HCT116 (cell line): ENCODE measurements at regions not wholly inside any gene's neighbourhood (a gene's known extent, or its start where the extent isn't known, plus 50 kb on each side); places are given as distances from the start of the nearest gene placed in this dataset.

Experiments used
- ATAC-seq: fragments of 200-7000 bp; cut with Tn5 transposase; 2 replicates; pipeline ENCODE4 v1.9.1; 2020; ENCODE audit warnings: mild to moderate bottlenecking, moderate library complexity
- BruUV-seq: library from RNA; stranded (reverse); fragments of 400-500 nt; replicated peaks from 2 replicates; lab custom pipeline; 2021; lab: Mats Ljungman, UMichigan
- CTCF ChIA-PET: fragments of 300-600 bp; sonication (Branson Sonifier 250); formaldehyde crosslinking; loops from one replicate; lab custom pipeline; 2021; ENCODE audit warnings: antibody characterized with exemption; lab: Charles Lee
- POLR2A ChIA-PET: fragments of 300-600, 350-600 bp; sonication (Branson Sonifier 250); formaldehyde crosslinking; loops from one replicate; lab custom pipeline; 2021; ENCODE audit warnings: antibody characterized with exemption; lab: Charles Lee
- RAD21 ChIA-PET, 2 experiments: fragments of 300-600 bp; sonication (Branson Sonifier 250); formaldehyde crosslinking; loops; one replicate each; lab custom pipeline; 2023; ENCODE audit warnings: low total read pairs in 2 of 2; ENCODE audit not compliant: uncharacterized antibody in 2 of 2, unreplicated experiment in 2 of 2, low non-redundant PET in 1 of 2; lab: Charles Lee
- DNase-seq: peaks from one replicate; pipeline ENCODE4 v3.0.0-alpha.2; 2010; ENCODE audit warnings: low read depth, low spot score
- H2AFZ ChIP-seq: fragments of 200-600 bp; shearing (Covaris generic), sonication (generic); 2 replicates; pipeline ENCODE4 v1.6.1; 2017; ENCODE audit warnings: low read depth, mixed run types, mixed read lengths, antibody characterized with exemption, low read length; ENCODE audit not compliant: poor library complexity, severe bottlenecking
- H3K27ac ChIP-seq: 2 replicates; pipeline ENCODE4 v1.5.1; 2012; ENCODE audit warnings: low read depth, low read length
- H3K27me3 ChIP-seq: fragments of 200-600 bp; sonication (generic); 2 replicates; pipeline ENCODE4 v1.6.1; 2016; ENCODE audit warnings: mixed run types, low read length, mixed read lengths; ENCODE audit not compliant: insufficient read depth
- H3K36me3 ChIP-seq, 2 experiments: fragments of 200-500 bp in 1 of 2; fragments of 200-600 bp in 1 of 2; sonication (Bioruptor generic) in 1 of 2; sonication (generic) in 1 of 2; 2 replicates each; pipeline versions ENCODE4 v1.5.1 to v1.6.1; 2014 to 2016; ENCODE audit warnings: low read length in 2 of 2, inconsistent platforms in 1 of 2, mixed read lengths in 1 of 2, mixed run types in 1 of 2; ENCODE audit not compliant: insufficient read depth in 2 of 2, control insufficient read depth in 1 of 2
- H3K4me1 ChIP-seq, 2 experiments: fragments of 200-600 bp in 1 of 2; sonication (generic) in 1 of 2; 2 replicates each; pipeline versions ENCODE4 v1.5.1 to v1.6.1; 2012 to 2017; ENCODE audit warnings: low read length in 2 of 2, inconsistent platforms in 1 of 2, mild to moderate bottlenecking in 1 of 2, mixed read lengths in 1 of 2, mixed run types in 1 of 2, moderate library complexity in 1 of 2; ENCODE audit not compliant: insufficient read depth in 2 of 2, control insufficient read depth in 1 of 2
- H3K4me2 ChIP-seq: fragments of 200-600 bp; sonication (generic); 2 replicates; pipeline ENCODE4 v1.6.1; 2017; ENCODE audit warnings: mixed run types, low read length, mixed read lengths
- H3K4me3 ChIP-seq, 2 experiments: fragments of 200-600 bp in 1 of 2; sonication (generic) in 1 of 2; replicated peaks in 1 of 2; 2 replicates each; pipeline ENCODE4 v1.5.1; 2011 to 2016; ENCODE audit warnings: low read length in 2 of 2, control low read depth in 1 of 2, low read depth in 1 of 2, mild to moderate bottlenecking in 1 of 2, mixed read lengths in 1 of 2, mixed run types in 1 of 2
- H3K79me2 ChIP-seq: fragments of 200-600 bp; sonication (generic); 2 replicates; pipeline ENCODE4 v1.6.1; 2017; ENCODE audit warnings: mild to moderate bottlenecking, mixed run types, low read length, moderate library complexity, mixed read lengths; ENCODE audit not compliant: insufficient read depth
- H3K9ac ChIP-seq: fragments of 200-600 bp; sonication (generic); 2 replicates; pipeline ENCODE4 v1.6.1; 2016; ENCODE audit warnings: low read length, mixed read lengths
- H3K9me2 ChIP-seq: fragments of 200-600 bp; sonication (generic), shearing (Covaris generic); 2 replicates; pipeline ENCODE4 v1.6.1; 2017; ENCODE audit warnings: mixed run types, mild to moderate bottlenecking, moderate library complexity; ENCODE audit not compliant: insufficient read depth
- H3K9me3 ChIP-seq, 2 experiments: fragments of 200-500 bp in 1 of 2; fragments of 200-600 bp in 1 of 2; sonication (Bioruptor generic) in 1 of 2; sonication (generic) in 1 of 2; 2 replicates each; pipeline ENCODE4 v1.6.1; 2014 to 2017; ENCODE audit warnings: low read length in 2 of 2, mixed read lengths in 2 of 2, inconsistent platforms in 1 of 2, low read depth in 1 of 2, mild to moderate bottlenecking in 1 of 2, mixed run types in 1 of 2, moderate library complexity in 1 of 2; ENCODE audit not compliant: control insufficient read depth in 1 of 2, insufficient read depth in 1 of 2
- H4K20me1 ChIP-seq: fragments of 200-600 bp; sonication (generic), shearing (Covaris generic); 2 replicates; pipeline ENCODE4 v1.6.1; 2017; ENCODE audit warnings: mixed run types, mild to moderate bottlenecking, moderate library complexity; ENCODE audit not compliant: insufficient read depth
- ATF3 ChIP-seq: IDR thresholded peaks from 2 replicates; pipeline ENCODE4 v1.6.1; 2012
- CBX3 ChIP-seq: IDR thresholded peaks from 2 replicates; pipeline ENCODE4 v1.6.1; 2012; ENCODE audit warnings: low read depth
- CEBPB ChIP-seq: IDR thresholded peaks from 2 replicates; pipeline ENCODE4 v1.6.1; 2012; ENCODE audit warnings: low read depth
- EGR1 ChIP-seq: IDR thresholded peaks from 2 replicates; pipeline ENCODE4 v1.6.1; 2012; ENCODE audit warnings: low read depth
- ELF1 ChIP-seq: IDR thresholded peaks from 2 replicates; pipeline ENCODE4 v1.6.1; 2012; ENCODE audit warnings: low read depth, borderline replicate concordance
- EZH2 ChIP-seq: fragments of 200-600 bp; sonication (generic); IDR thresholded peaks from 2 replicates; pipeline ENCODE4 v1.6.1; 2017; ENCODE audit warnings: antibody characterized with exemption, mixed run types
- FOSL1 ChIP-seq: IDR thresholded peaks from 2 replicates; pipeline ENCODE4 v1.6.1; 2012; ENCODE audit warnings: low read depth
- POLR2A ChIP-seq: IDR thresholded peaks from 2 replicates; pipeline ENCODE4 v1.7.0; 2011; ENCODE audit warnings: borderline replicate concordance; ENCODE audit not compliant: insufficient read depth, insufficient read length; ENCODE audit errors: extremely low read depth
- RAD21 ChIP-seq: IDR thresholded peaks from 2 replicates; pipeline ENCODE4 v1.6.1; 2012; ENCODE audit warnings: low read depth, mild to moderate bottlenecking
- REST ChIP-seq: IDR thresholded peaks from 2 replicates; pipeline ENCODE4 v1.6.1; 2012; ENCODE audit warnings: low read depth
- SP1 ChIP-seq: IDR thresholded peaks from 2 replicates; pipeline ENCODE4 v1.6.1; 2012; ENCODE audit warnings: low read depth
- SRF ChIP-seq: IDR thresholded peaks from 2 replicates; pipeline ENCODE4 v1.6.1; 2012; ENCODE audit warnings: low read depth
- ZFX ChIP-seq: fragments of 450-650 bp; IDR thresholded peaks from 2 replicates; pipeline ENCODE4 v1.6.1; 2017
- ZNF274 ChIP-seq: fragments of 200-500 bp; sonication (Bioruptor generic); IDR thresholded peaks from 2 replicates; pipeline ENCODE4 v1.6.1; 2014; ENCODE audit warnings: mild to moderate bottlenecking, low read depth, low read length, inconsistent platforms
- intact Hi-C: fragments of 100-400 bp; cut with micrococcal nuclease; formaldehyde crosslinking; loops from 2 replicates; pipeline ENCODE4 v1.10.0; 2022

GRCh38 chr18:24877066-24877465 is 416.6 kb downstream of the HRH4 start (continued):
- TF ChIP-seq REST (no peak), CEBPB (no peak), EGR1 (no peak), ZNF274 (no peak), SP1 (no peak), CBX3 (no peak)
- TF ChIP-seq, all 23 proteins: peak for 0

- H3K4me1 ChIP-seq: no peaks in the 10 kb centered on the region
- H3K36me3 ChIP-seq: no peaks in the 10 kb centered on the region
- intact Hi-C loops: no loop called here
- TF ChIP-seq ZFX (no peak), REST (no peak), SRF (no peak), ELF1 (no peak), EZH2 (no peak), POLR2A (no peak), RAD21 (no peak), FOSL1 (no peak), CEBPB (no peak), ATF3 (no peak)
- TF ChIP-seq, all 23 proteins: peak for 0
- H3K9ac ChIP-seq: no peak overlapping the region
- H3K9me3 ChIP-seq: no peaks in the 10 kb centered on the region
- ChIA-PET RAD21 (no interaction called here), CTCF (no interaction called here), POLR2A (no interaction called here)
- H3K9me2 ChIP-seq: no peaks in the 10 kb centered on the region
- no peak for DNase-seq
- no peak overlapping the region for H3K27ac ChIP-seq
- H3K27me3 ChIP-seq: no peaks in the 10 kb centered on the region
- no peak overlapping the region for H3K4me3 ChIP-seq
- no peak overlapping the region for H2AFZ ChIP-seq
- H3K4me2 ChIP-seq: no peak overlapping the region
- H4K20me1 ChIP-seq: no peaks in the 10 kb centered on the region
- no TSS peak for BruUV-seq
- no peaks in the 10 kb centered on the region for H3K79me2 ChIP-seq
- no peak for ATAC-seq
Observed at GRCh38 chr18:24877546-24877945, 417.1 kb downstream of the HRH4 start.
